HG03460 (cell line): ENCODE measurements at regions not wholly inside any gene's neighbourhood (a gene's known extent, or its start where the extent isn't known, plus 50 kb on each side); places are given as distances from the start of the nearest gene placed in this dataset.

ENCODE experiments used
- ATAC-seq: cut with Tn5 transposase; IDR thresholded peaks from one replicate; pipeline ENCODE4 v1.9.1; 2021; ENCODE audit not compliant: unreplicated experiment

- no peak for ATAC-seq
These were observed 473.7 kb downstream of the EFNB2 start for GRCh38 chr13:106061781-106062180.

GRCh38 chr13:106056851-106057250, 478.6 kb downstream of the EFNB2 start:
- ATAC-seq = no peak

GRCh38 chr13:106052200-106052767, 483.2 kb downstream of the EFNB2 start:
- ATAC-seq = no peak

- ATAC-seq = no peak
These were observed 486.3 kb downstream of the EFNB2 start for GRCh38 chr13:106049171-106049570.

GRCh38 chr13:106048386-106048785, 487.1 kb downstream of the EFNB2 start:
- no peak for ATAC-seq

GRCh38 chr13:106047859-106048258, 487.6 kb downstream of the EFNB2 start:
- no peak for ATAC-seq

- no peak for ATAC-seq
These were observed 492.4 kb downstream of the EFNB2 start for GRCh38 chr13:106042996-106043581.

GRCh38 chr13:106041445-106041844, 494.0 kb downstream of the EFNB2 start:
- no peak for ATAC-seq

GRCh38 chr13:106038752-106039151, 496.7 kb downstream of the EFNB2 start:
- no peak for ATAC-seq

GRCh38 chr13:106036870-106037269, 498.6 kb downstream of the EFNB2 start:
- ATAC-seq = no peak

- ATAC-seq = no peak
These were observed 501.3 kb downstream of the EFNB2 start for GRCh38 chr13:106034201-106034600.

GRCh38 chr13:106033659-106034058, 501.8 kb downstream of the EFNB2 start:
- ATAC-seq = no peak

- ATAC-seq = no peak
These were observed 503.0 kb downstream of the EFNB2 start for GRCh38 chr13:106032441-106032840.

GRCh38 chr13:106029676-106030290, 505.7 kb downstream of the EFNB2 start:
- ATAC-seq = no peak

- ATAC-seq = no peak
These were observed 506.6 kb downstream of the EFNB2 start for GRCh38 chr13:106028911-106029310.

GRCh38 chr13:106011600-106011999, 523.9 kb downstream of the EFNB2 start:
- ATAC-seq = no peak

GRCh38 chr13:106010836-106011235, 524.6 kb downstream of the EFNB2 start:
- ATAC-seq = no peak

GRCh38 chr13:106008540-106008939, 526.9 kb downstream of the EFNB2 start:
- no peak for ATAC-seq

- no peak for ATAC-seq
These were observed 528.3 kb downstream of the EFNB2 start for GRCh38 chr13:106007156-106007555.

- no peak for ATAC-seq
These were observed 531.8 kb downstream of the EFNB2 start for GRCh38 chr13:106003651-106004050.

GRCh38 chr13:106001443-106001842, 534.0 kb downstream of the EFNB2 start:
- no peak for ATAC-seq
